GM10266 (cell line): ENCODE measurements at regions not wholly inside any gene's neighbourhood (a gene's known extent, or its start where the extent isn't known, plus 50 kb on each side); places are given as distances from the start of the nearest gene placed in this dataset.
"Not testable (repeated sequence)": the region's sequence is repeated elsewhere in the genome, so short reads cannot be mapped to it uniquely, and the experiment has no call there.

Source experiments
- DNase-seq: peaks from one replicate; pipeline ENCODE4 v3.0.0; 2012; ENCODE audit errors: extremely low spot score
- CTCF ChIP-seq: IDR thresholded peaks from 2 replicates; pipeline ENCODE4 v1.5.1; 2012; ENCODE audit warnings: mild to moderate bottlenecking, low read depth; ENCODE audit not compliant: control insufficient read depth, insufficient read depth; ENCODE audit errors: missing control alignments

- DNase-seq = no peak
Measured at GRCh38 chr11:116343270-116343669, 429.5 kb downstream of the BUD13 start.

GRCh38 chr11:116342148-116342547, 430.6 kb downstream of the BUD13 start:
- no peak for TF ChIP-seq CTCF
- no peak for DNase-seq

More at GRCh38 chr11:116343270-116343669, 429.5 kb downstream of the BUD13 start:
- no peak for TF ChIP-seq CTCF

GRCh38 chr11:116339306-116340098, 433.3 kb downstream of the BUD13 start:
- TF ChIP-seq CTCF = no peak
- DNase-seq = no peak

- not testable (repeated sequence) for DNase-seq
Measured at GRCh38 chr11:116338500-116338899, 434.3 kb downstream of the BUD13 start.

- no peak for DNase-seq
Measured at GRCh38 chr11:116336540-116336939, 436.2 kb downstream of the BUD13 start.

GRCh38 chr11:116335891-116336290, 436.9 kb downstream of the BUD13 start:
- DNase-seq = no peak
- no peak for TF ChIP-seq CTCF

More at GRCh38 chr11:116336540-116336939, 436.2 kb downstream of the BUD13 start:
- no peak for TF ChIP-seq CTCF

GRCh38 chr11:116335078-116335477, 437.7 kb downstream of the BUD13 start:
- DNase-seq = no peak

More at GRCh38 chr11:116335078-116335477, 437.7 kb downstream of the BUD13 start:
- no peak for TF ChIP-seq CTCF
